Suprapubic skin (tissue), 4 donors: ENCODE measurements at regions not wholly inside any gene's neighbourhood (a gene's known extent, or its start where the extent isn't known, plus 50 kb on each side); places are given as distances from the start of the nearest gene placed in this dataset.

Source experiments
- CTCF ChIP-seq, 2 donors: fragments of 200-600 bp in 1 of 2; fragments of 450-650 bp in 1 of 2; sonication (generic) in 1 of 2; IDR thresholded peaks; one replicate each; pipeline ENCODE4 v1.5.1; 2016 to 2019; ENCODE audit warnings: antibody characterized with exemption in 2 of 2, mild to moderate bottlenecking in 1 of 2, moderate library complexity in 1 of 2
- EP300 ChIP-seq: sonication (generic); formaldehyde crosslinking; IDR thresholded peaks from one replicate; pipeline ENCODE4 v1.6.1; 2017; ENCODE audit warnings: antibody characterized with exemption
- POLR2A ChIP-seq, 2 donors: fragments of 450-650 bp; IDR thresholded peaks; one replicate each; pipeline ENCODE4 v1.6.1; 2017; ENCODE audit warnings: antibody characterized with exemption in 2 of 2, mild to moderate bottlenecking in 2 of 2, moderate library complexity in 2 of 2
- POLR2AphosphoS5 ChIP-seq, 3 donors: sonication (generic); formaldehyde crosslinking; IDR thresholded peaks; one replicate each; pipeline ENCODE4 v1.6.1; 2017; ENCODE audit warnings: antibody characterized with exemption in 3 of 3

- TF ChIP-seq POLR2AphosphoS5 (IDR thresholded peaks at IDR 0.05) (no peak), POLR2A (IDR thresholded peaks at IDR 0.05) (no peak), CTCF (IDR thresholded peaks at IDR 0.05) (no peak), EP300 (no peak)
Measured at GRCh38 chr13:34452831-34453230, 489.2 kb upstream of the NBEA start.
